ENCODE measurements at regions not wholly inside any gene's neighbourhood (a gene's known extent, or its start where the extent isn't known, plus 50 kb on each side); places are given as distances from the start of the nearest gene placed in this dataset.

GRCh38 chr4:180423712-180424057 lies 1819.5 kb upstream of the TENM3 start:
- Histone ChIP-seq H3K18ac (ENCODE audit: low read depth, low read length) (no peak overlapping the region), H4K8ac (ENCODE audit: low read depth in 2 of 2, low read length in 2 of 2) (no peak overlapping the region), H3K27me3 (ENCODE audit: control insufficient read depth, insufficient read depth, low read length) (no peaks in the 10 kb centered on the region), H3K9me1 (ENCODE audit: insufficient read depth, low read length) (no peaks in the 10 kb centered on the region), H3K36me3 (ENCODE audit: control insufficient read depth, insufficient read depth, low read length) (no peaks in the 10 kb centered on the region), H3K9ac (ENCODE audit: low read depth, low read length) (no peak overlapping the region), H3K4ac (ENCODE audit: low read depth, low read length) (no peak overlapping the region), H3K4me3 (ENCODE audit: insufficient read depth, low read depth, low read length) (no peak overlapping the region), H3K56ac (ENCODE audit: extremely low read depth, insufficient read depth, low read length) (no peak overlapping the region), H3K23ac (ENCODE audit: low read depth, low read length) (no peak overlapping the region), H3K79me1 (ENCODE audit: low read depth in 1 of 2, low read length in 2 of 2) (no peaks in the 10 kb centered on the region), H3K4me2 (ENCODE audit: low read depth, low read length) (no peak overlapping the region), H2AK9ac (replicated peaks; ENCODE audit: low read depth, low read length, poor library complexity) (no peak overlapping the region), H3K9me3 (ENCODE audit: control insufficient read depth, insufficient read depth, low read length) (no peaks in the 10 kb centered on the region), H2BK15ac (ENCODE audit: low read depth, low read length) (no peak overlapping the region), H4K5ac (ENCODE audit: low read depth, low read length) (no peak overlapping the region), H2AK5ac (ENCODE audit: low read depth, low read length) (no peak overlapping the region), H3K27ac (ENCODE audit: insufficient read depth, low read length) (no peak overlapping the region), H4K91ac (ENCODE audit: insufficient read depth, low read depth, low read length) (no peak overlapping the region), H4K20me1 (ENCODE audit: insufficient read depth, low read length) (no peaks in the 10 kb centered on the region), H2BK120ac (ENCODE audit: low read depth, low read length) (no peak overlapping the region), H3K14ac (replicated peaks; ENCODE audit: low read depth, low read length) (no peak overlapping the region), H2BK20ac (ENCODE audit: low read depth, low read length) (no peak overlapping the region), H2BK5ac (ENCODE audit: low read depth, low read length, poor library complexity, severe bottlenecking) (no peak overlapping the region), H3K4me1 (ENCODE audit: control insufficient read depth, insufficient read depth, low read length) (no peaks in the 10 kb centered on the region), H2AFZ (replicated peaks; ENCODE audit: low read length, poor library complexity) (no peak overlapping the region)
- CTCF ChIA-PET = no interaction called here
- no CpG with 5 or more reads among the region's 4 CpGs for WGBS, 2 experiments (ENCODE audit: extremely low coverage in 2 of 2, insufficient read length in 1 of 2)
- BruUV-seq (replicated peaks) = no TSS peak
- dilution Hi-C loops (cut with HindIII; ENCODE audit: low sequenced_read_pairs, unreplicated experiment) = no loop called here
- POLR2A ChIA-PET (ENCODE audit: unreplicated experiment) = no interaction called here
- no peak for ATAC-seq (ENCODE audit: low read depth)
- DNase-seq = no peak
- intact Hi-C loops (cut with micrococcal nuclease) = no loop called here
- in situ Hi-C loops (cut with MboI; ENCODE audit: low sequenced_read_pairs) = no loop called here
- no peak for TF ChIP-seq USF2 (IDR thresholded peaks at IDR 0.05; ENCODE audit: low read depth, low read length)
- TF ChIP-seq RFX5 (IDR thresholded peaks at IDR 0.05; ENCODE audit: low read depth, low read length) = no peak
- no peak for TF ChIP-seq ELK1 (IDR thresholded peaks at IDR 0.05; ENCODE audit: borderline replicate concordance, low read depth, low read length)
- TF ChIP-seq MAFK (IDR thresholded peaks at IDR 0.05; ENCODE audit: low read depth, low read length) = no peak
- no peak for TF ChIP-seq RCOR1 (IDR thresholded peaks at IDR 0.05; ENCODE audit: insufficient replicate concordance, low read length)
- no peak for TF ChIP-seq MXI1 (IDR thresholded peaks at IDR 0.05; ENCODE audit: borderline replicate concordance, low read depth, low read length)
- no peak for TF ChIP-seq RAD21 (IDR thresholded peaks at IDR 0.05; ENCODE audit: low read length)
- TF ChIP-seq CTCF (conservative IDR thresholded peaks at IDR 0.05; ENCODE audit: low read depth, low read length) = no peak
- TF ChIP-seq SMC3 (IDR thresholded peaks at IDR 0.05; ENCODE audit: low read depth, low read length) = no peak

Data from IMR-90 (cell line).